GM18508 (cell line): ENCODE measurements at regions not wholly inside any gene's neighbourhood (a gene's known extent, or its start where the extent isn't known, plus 50 kb on each side); places are given as distances from the start of the nearest gene placed in this dataset.

Source experiments
- ATAC-seq: cut with Tn5 transposase; IDR thresholded peaks from one replicate; pipeline ENCODE4 v1.9.1; 2021; ENCODE audit warnings: moderate number of reproducible peaks; ENCODE audit not compliant: insufficient read depth, unreplicated experiment

GRCh38 chr1:93815366-93816110 lies 63.5 kb downstream of the DNTTIP2 start:
- no peak for ATAC-seq

- no peak for ATAC-seq
These were observed 64.1 kb downstream of the DNTTIP2 start for GRCh38 chr1:93814795-93815340.

- peak; percentile 66 for ATAC-seq
These were observed 64.8 kb downstream of the DNTTIP2 start for GRCh38 chr1:93814059-93814794.

GRCh38 chr1:93813076-93813475 lies 65.9 kb downstream of the DNTTIP2 start:
- ATAC-seq = no peak

- ATAC-seq = no peak
These were observed 67.5 kb downstream of the DNTTIP2 start for GRCh38 chr1:93811326-93812065.

- no peak for ATAC-seq
These were observed 68.7 kb downstream of the DNTTIP2 start for GRCh38 chr1:93810316-93810715.

- no peak for ATAC-seq
These were observed 70.1 kb downstream of the DNTTIP2 start for GRCh38 chr1:93808871-93809270.

GRCh38 chr1:93807311-93807930 lies 71.6 kb downstream of the DNTTIP2 start:
- ATAC-seq = no peak

GRCh38 chr1:93805027-93805610 lies 73.9 kb downstream of the DNTTIP2 start:
- no peak for ATAC-seq

GRCh38 chr1:93804412-93804811 lies 74.6 kb downstream of the DNTTIP2 start:
- ATAC-seq = no peak

GRCh38 chr1:93801471-93801870 lies 77.5 kb downstream of the DNTTIP2 start:
- no peak for ATAC-seq

- ATAC-seq = no peak
These were observed 78.2 kb downstream of the DNTTIP2 start for GRCh38 chr1:93800856-93801255.

GRCh38 chr1:93798291-93798690 lies 80.7 kb downstream of the DNTTIP2 start:
- ATAC-seq = no peak

- ATAC-seq = no peak
These were observed 94.5 kb downstream of the DNTTIP2 start for GRCh38 chr1:93784538-93784937.

- no peak for ATAC-seq
These were observed 95.1 kb downstream of the DNTTIP2 start for GRCh38 chr1:93783876-93784275.

- no peak for ATAC-seq
These were observed 98.0 kb upstream of the BCAR3 start for GRCh38 chr1:93779540-93780165.

GRCh38 chr1:93778457-93778856 lies 96.8 kb upstream of the BCAR3 start:
- ATAC-seq = no peak

- ATAC-seq = no peak
These were observed 95.6 kb upstream of the BCAR3 start for GRCh38 chr1:93777255-93777654.

GRCh38 chr1:93776728-93777127 lies 95.1 kb upstream of the BCAR3 start:
- ATAC-seq = no peak

GRCh38 chr1:93775224-93775623 lies 93.6 kb upstream of the BCAR3 start:
- ATAC-seq = no peak
